ENCODE measurements at regions not wholly inside any gene's neighbourhood (a gene's known extent, or its start where the extent isn't known, plus 50 kb on each side); places are given as distances from the start of the nearest gene placed in this dataset.

- TF ChIP-seq TOE1 (IDR thresholded peaks at IDR 0.05; ENCODE audit: borderline replicate concordance) (no peak), TOE1 (CRISPR knock-in tag; IDR thresholded peaks at IDR 0.05; ENCODE audit: borderline replicate concordance, low read depth) (no peak), SOX6 (IDR thresholded peaks at IDR 0.05) (no peak)
- TF ChIP-seq, protein P1, sequence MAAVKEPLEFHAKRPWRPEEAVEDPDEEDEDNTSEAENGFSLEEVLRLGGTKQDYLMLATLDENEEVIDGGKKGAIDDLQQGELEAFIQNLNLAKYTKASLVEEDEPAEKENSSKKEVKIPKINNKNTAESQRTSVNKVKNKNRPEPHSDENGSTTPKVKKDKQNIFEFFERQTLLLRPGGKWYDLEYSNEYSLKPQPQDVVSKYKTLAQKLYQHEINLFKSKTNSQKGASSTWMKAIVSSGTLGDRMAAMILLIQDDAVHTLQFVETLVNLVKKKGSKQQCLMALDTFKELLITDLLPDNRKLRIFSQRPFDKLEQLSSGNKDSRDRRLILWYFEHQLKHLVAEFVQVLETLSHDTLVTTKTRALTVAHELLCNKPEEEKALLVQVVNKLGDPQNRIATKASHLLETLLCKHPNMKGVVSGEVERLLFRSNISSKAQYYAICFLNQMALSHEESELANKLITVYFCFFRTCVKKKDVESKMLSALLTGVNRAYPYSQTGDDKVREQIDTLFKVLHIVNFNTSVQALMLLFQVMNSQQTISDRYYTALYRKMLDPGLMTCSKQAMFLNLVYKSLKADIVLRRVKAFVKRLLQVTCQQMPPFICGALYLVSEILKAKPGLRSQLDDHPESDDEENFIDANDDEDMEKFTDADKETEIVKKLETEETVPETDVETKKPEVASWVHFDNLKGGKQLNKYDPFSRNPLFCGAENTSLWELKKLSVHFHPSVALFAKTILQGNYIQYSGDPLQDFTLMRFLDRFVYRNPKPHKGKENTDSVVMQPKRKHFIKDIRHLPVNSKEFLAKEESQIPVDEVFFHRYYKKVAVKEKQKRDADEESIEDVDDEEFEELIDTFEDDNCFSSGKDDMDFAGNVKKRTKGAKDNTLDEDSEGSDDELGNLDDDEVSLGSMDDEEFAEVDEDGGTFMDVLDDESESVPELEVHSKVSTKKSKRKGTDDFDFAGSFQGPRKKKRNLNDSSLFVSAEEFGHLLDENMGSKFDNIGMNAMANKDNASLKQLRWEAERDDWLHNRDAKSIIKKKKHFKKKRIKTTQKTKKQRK (IDR thresholded peaks at IDR 0.05; ENCODE audit: borderline replicate concordance, low read depth, low read length) = no peak
Observed at GRCh38 chr13:37442996-37443395, 155.6 kb downstream of the POSTN start.
